ENCODE measurements at regions not wholly inside any gene's neighbourhood (a gene's known extent, or its start where the extent isn't known, plus 50 kb on each side); places are given as distances from the start of the nearest gene placed in this dataset.

GRCh38 chr1:219521325-219521724 is 91.6 kb downstream of the ZC3H11B start:
- DNase-seq: no peak

- no peak for DNase-seq
Observed at GRCh38 chr1:219520241-219520640, 92.7 kb downstream of the ZC3H11B start.

GRCh38 chr1:219518907-219519248 is 94.0 kb downstream of the ZC3H11B start:
- DNase-seq: no peak

- no peak for DNase-seq
Observed at GRCh38 chr1:219518168-219518906, 94.6 kb downstream of the ZC3H11B start.

GRCh38 chr1:219517031-219517430 is 95.9 kb downstream of the ZC3H11B start:
- DNase-seq: no peak

GRCh38 chr1:219514728-219515127 is 98.2 kb downstream of the ZC3H11B start:
- DNase-seq: no peak

GRCh38 chr1:219507437-219507836 is 105.5 kb downstream of the ZC3H11B start:
- peak; percentile 62 for DNase-seq

- DNase-seq: no peak
Observed at GRCh38 chr1:219506936-219507335, 106.0 kb downstream of the ZC3H11B start.

- no peak for DNase-seq
Observed at GRCh38 chr1:219506473-219506899, 106.4 kb downstream of the ZC3H11B start.

- DNase-seq: no peak
Observed at GRCh38 chr1:219505886-219506285, 107.0 kb downstream of the ZC3H11B start.

GRCh38 chr1:219503604-219504003 is 109.3 kb downstream of the ZC3H11B start:
- peak; percentile 72 for DNase-seq

GRCh38 chr1:219500327-219500897 is 112.5 kb downstream of the ZC3H11B start:
- DNase-seq: no peak

GRCh38 chr1:219498666-219499065 is 114.2 kb downstream of the ZC3H11B start:
- DNase-seq: peak; percentile 81

GRCh38 chr1:219495737-219496408 is 117.0 kb downstream of the ZC3H11B start:
- no peak for DNase-seq

GRCh38 chr1:219492717-219493116 is 120.2 kb downstream of the ZC3H11B start:
- DNase-seq: no peak

- no peak for DNase-seq
Observed at GRCh38 chr1:219490566-219490965, 122.3 kb downstream of the ZC3H11B start.

GRCh38 chr1:219489636-219490035 is 123.3 kb downstream of the ZC3H11B start:
- no peak for DNase-seq

- DNase-seq: no peak
Observed at GRCh38 chr1:219488275-219488674, 124.6 kb downstream of the ZC3H11B start.

GRCh38 chr1:219483530-219483929 is 129.4 kb downstream of the ZC3H11B start:
- DNase-seq: no peak

GRCh38 chr1:219480011-219480410 is 132.9 kb downstream of the ZC3H11B start:
- DNase-seq: no peak

GRCh38 chr1:219478811-219479210 is 134.1 kb downstream of the ZC3H11B start:
- no peak for DNase-seq

- DNase-seq: no peak
Observed at GRCh38 chr1:219477861-219478260, 135.0 kb downstream of the ZC3H11B start.

GRCh38 chr1:219476716-219477115 is 136.2 kb downstream of the ZC3H11B start:
- DNase-seq: no peak

GRCh38 chr1:219476116-219476515 is 136.8 kb downstream of the ZC3H11B start:
- DNase-seq: no peak

Measured in hindlimb muscle (tissue), 1 donor.